Heart left ventricle (tissue), 16 donors: ENCODE measurements at regions not wholly inside any gene's neighbourhood (a gene's known extent, or its start where the extent isn't known, plus 50 kb on each side); places are given as distances from the start of the nearest gene placed in this dataset.
"Not testable (repeated sequence)": the region's sequence is repeated elsewhere in the genome, so short reads cannot be mapped to it uniquely, and the experiment has no call there.

ENCODE experiments used
- ATAC-seq, 4 donors: fragments of 200-7000 bp; cut with Tn5 transposase; one replicate each; pipeline ENCODE4 v1.9.1; 2020 to 2022; ENCODE audit warnings: moderate library complexity in 4 of 4, mild to moderate bottlenecking in 3 of 4, moderate number of reproducible peaks in 1 of 4
- DNase-seq, 5 donors: peaks; one replicate each; pipeline ENCODE4 v3.0.0-alpha.2; 2020
- H3K27ac ChIP-seq, 12 donors: fragments of 200-600 bp; sonication (generic) in 4 of 12; one replicate each; pipeline versions ENCODE4 v1.5.0 to v1.8.0; 2016 to 2022; ENCODE audit warnings: mild to moderate bottlenecking in 2 of 12
- H3K27me3 ChIP-seq, 9 donors: fragments of 200-600 bp; sonication (generic) in 2 of 9; one replicate each; pipeline versions ENCODE4 v1.5.1 to v1.8.0; 2016 to 2022; ENCODE audit warnings: mild to moderate bottlenecking in 3 of 9
- H3K36me3 ChIP-seq, 9 donors: fragments of 200-600 bp; sonication (generic) in 2 of 9; one replicate each; pipeline versions ENCODE4 v1.5.0 to v1.8.0; 2018 to 2022; ENCODE audit warnings: mild to moderate bottlenecking in 2 of 9
- H3K4me1 ChIP-seq, 12 donors: fragments of 200-600 bp; sonication (generic) in 4 of 12; one replicate each; pipeline versions ENCODE4 v1.5.0 to v1.8.0; 2016 to 2022; ENCODE audit warnings: mild to moderate bottlenecking in 3 of 12
- H3K4me3 ChIP-seq, 12 donors: fragments of 200-600 bp; sonication (generic) in 4 of 12; one replicate each; pipeline versions ENCODE4 v1.5.0 to v1.8.0; 2017 to 2022; ENCODE audit warnings: mild to moderate bottlenecking in 9 of 12, moderate library complexity in 4 of 12
- H3K9me3 ChIP-seq, 12 donors: fragments of 200-600 bp; sonication (generic) in 4 of 12; one replicate each; pipeline versions ENCODE4 v1.5.0 to v1.8.0; 2016 to 2022; ENCODE audit warnings: mild to moderate bottlenecking in 1 of 12
- CTCF ChIP-seq, 12 donors: fragments of 200-600 bp; sonication (generic) in 4 of 12; IDR thresholded peaks; one replicate each; pipeline versions ENCODE4 v1.5.0 to v1.8.0; 2018 to 2022; ENCODE audit warnings: antibody characterized with exemption in 12 of 12, mild to moderate bottlenecking in 5 of 12
- POLR2A ChIP-seq, 2 donors: fragments of 450-650 bp; IDR thresholded peaks; one replicate each; pipeline ENCODE4 v1.6.1; 2017; ENCODE audit warnings: antibody characterized with exemption in 2 of 2, mild to moderate bottlenecking in 2 of 2, moderate library complexity in 2 of 2
- WGBS, 4 donors: extraction: QIAGEN DNeasy Blood & Tissue Kit in 2 of 4; methylation state at CpG; one replicate each; pipeline versions ENCODE4 v1.1.5 to v1.1.7; 2013 to 2018; 5-methylcytosine and 5-hydroxymethylcytosine counted together
- intact Hi-C, 10 donors: fragments of 100-400 bp; cut with DNase I; formaldehyde crosslinking; loops; one replicate each; pipeline versions ENCODE4 v1.11.1 to v1.14.2; 2022
- donor health status: ischemic (EF 13 %, LVEDD 7.1; RV severe dilation, severe dysfunction).
- donor health status: healthy with polysubstance abuse.
- donor health status: DM: no; HTN: yes; CAD: no.
- donor health status: DM: no; HTN: no; CAD: no.
- donor health status: ischemic (EF 25% LVEDD 6.9; RV normal size, moderate dysfunction).
- donor health status: ischemic (EF 25% LVEDD 5.7; RV mildly dilated, moderate dysfunction).
- donor health status: healthy.
- donor health status: DM: yes; HTN: yes; CAD: no.
- donor health status: ischemic (EF 35%, LVEDD 5.7; RV mildly dilated, moderate dysfunction).
- donor health status: nonischemic (EF 11% LVEDD 7.7; RV severe dilation, severe dysfunction).
- donor health status: DM: yes; HTN: yes; CAD: no.
- donor health status: PGD.
- donor health status: ischemic (EF 29% LVEDD 5.4; RV normal size, mild dysfunction).
- donor health status: nonischemic (EF 23%, LVEDD 6.1; RV moderate dilation, normal function).

- Histone ChIP-seq H3K4me1 (no peaks in the 10 kb centered on the region), H3K27ac (no peak overlapping the region), H3K9me3 (no peaks in the 10 kb centered on the region), H3K36me3 (no peaks in the 10 kb centered on the region), H3K4me3 (no peak overlapping the region), H3K27me3 (no peaks in the 10 kb centered on the region)
- no peak for ATAC-seq
- no peak for DNase-seq
- intact Hi-C loops = loop anchor here in 2 of 10 donors (5.0 to 10.0 kb wide), 2 partner anchors 45 to 577 kb away; no protein-coding TSS in a partner anchor
- 85 to 95% (median 89%) methylated on average over 1 of the region's 1 CpG for WGBS, 4 donors
- TF ChIP-seq POLR2A (IDR thresholded peaks at IDR 0.05) = no peak
- no peak for TF ChIP-seq CTCF (IDR thresholded peaks at IDR 0.05)
Measured at GRCh38 chr18:22827741-22828140, 105.4 kb upstream of the RBBP8 start.

DNA sequence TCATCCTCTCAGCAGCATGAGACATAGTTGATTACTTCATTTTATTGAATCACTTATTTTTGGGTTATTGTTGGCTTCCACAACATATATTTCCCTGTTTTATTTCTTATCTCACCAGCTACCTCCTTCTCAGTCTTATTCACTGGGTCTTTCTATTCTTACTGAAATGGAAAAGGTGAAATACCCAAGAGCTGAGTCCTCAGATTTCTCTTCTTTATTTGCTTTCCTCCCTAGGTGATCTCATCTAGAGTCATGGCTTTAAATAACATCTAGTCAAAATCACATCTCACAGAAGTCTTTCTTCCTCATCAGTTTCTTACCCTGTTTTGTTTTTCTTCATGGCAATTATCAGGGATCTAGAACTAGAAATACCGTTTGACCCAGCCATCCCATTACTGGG, 105.0 kb upstream of the RBBP8 start:
- no peaks in the 10 kb centered on the region for H3K36me3 ChIP-seq
- no peaks in the 10 kb centered on the region for H3K4me1 ChIP-seq
- 82 to 90% (median 89%) methylated on average over 1 of the region's 1 CpG for WGBS, 4 donors
- H3K27me3 ChIP-seq = no peaks in the 10 kb centered on the region
- DNase-seq (no peak), ATAC-seq (no peak)
- no peaks in the 10 kb centered on the region for H3K9me3 ChIP-seq
- H3K4me3 ChIP-seq = no peak overlapping the region
- intact Hi-C loops = loop anchor here in 2 of 10 donors (5.0 to 10.0 kb wide), 2 partner anchors 44 to 577 kb away; no protein-coding TSS in a partner anchor
- no peak overlapping the region for H3K27ac ChIP-seq
- TF ChIP-seq POLR2A (IDR thresholded peaks at IDR 0.05) (no peak), CTCF (IDR thresholded peaks at IDR 0.05) (no peak)

- H3K27ac ChIP-seq, ATAC-seq, H3K4me1 ChIP-seq, H3K36me3 ChIP-seq, DNase-seq, H3K9me3 ChIP-seq, H3K4me3 ChIP-seq, H3K27me3 ChIP-seq: not testable (repeated sequence)
- 86 to 90% (median 88%) methylated on average over 5 to 6 of the region's 6 CpGs for WGBS, 4 donors
- intact Hi-C loops = loop anchor here in 2 of 10 donors (5.0 to 10.0 kb wide), 2 partner anchors 44 to 576 kb away; no protein-coding TSS in a partner anchor
Measured at GRCh38 chr18:22828583-22828982, 104.5 kb upstream of the RBBP8 start.

GRCh38 chr18:22829781-22830180, 103.3 kb upstream of the RBBP8 start:
- intact Hi-C loops = loop anchor here in 2 of 10 donors (5.0 to 10.0 kb wide), 2 partner anchors 43 to 575 kb away; no protein-coding TSS in a partner anchor
- H3K9me3 ChIP-seq = no peaks in the 10 kb centered on the region
- DNase-seq = no peak

More at GRCh38 chr18:22829781-22830180, 103.3 kb upstream of the RBBP8 start:
- Histone ChIP-seq H3K36me3 (no peaks in the 10 kb centered on the region), H3K27ac (no peak overlapping the region), H3K4me3 (no peak overlapping the region), H3K4me1 (no peaks in the 10 kb centered on the region), H3K27me3 (no peaks in the 10 kb centered on the region)
- TF ChIP-seq CTCF (IDR thresholded peaks at IDR 0.05) = no peak
- TF ChIP-seq POLR2A (IDR thresholded peaks at IDR 0.05) = no peak
- no peak for ATAC-seq
- 59 to 61% (median 59%) methylated on average over 2 of the region's 2 CpGs for WGBS, 4 donors
